GM21723 (cell line): ENCODE measurements at regions not wholly inside any gene's neighbourhood (a gene's known extent, or its start where the extent isn't known, plus 50 kb on each side); places are given as distances from the start of the nearest gene placed in this dataset.

Experiments used
- ATAC-seq: cut with Tn5 transposase; IDR thresholded peaks from one replicate; pipeline ENCODE4 v1.9.1; 2021; ENCODE audit warnings: mild to moderate bottlenecking, moderate library complexity; ENCODE audit not compliant: unreplicated experiment

DNA sequence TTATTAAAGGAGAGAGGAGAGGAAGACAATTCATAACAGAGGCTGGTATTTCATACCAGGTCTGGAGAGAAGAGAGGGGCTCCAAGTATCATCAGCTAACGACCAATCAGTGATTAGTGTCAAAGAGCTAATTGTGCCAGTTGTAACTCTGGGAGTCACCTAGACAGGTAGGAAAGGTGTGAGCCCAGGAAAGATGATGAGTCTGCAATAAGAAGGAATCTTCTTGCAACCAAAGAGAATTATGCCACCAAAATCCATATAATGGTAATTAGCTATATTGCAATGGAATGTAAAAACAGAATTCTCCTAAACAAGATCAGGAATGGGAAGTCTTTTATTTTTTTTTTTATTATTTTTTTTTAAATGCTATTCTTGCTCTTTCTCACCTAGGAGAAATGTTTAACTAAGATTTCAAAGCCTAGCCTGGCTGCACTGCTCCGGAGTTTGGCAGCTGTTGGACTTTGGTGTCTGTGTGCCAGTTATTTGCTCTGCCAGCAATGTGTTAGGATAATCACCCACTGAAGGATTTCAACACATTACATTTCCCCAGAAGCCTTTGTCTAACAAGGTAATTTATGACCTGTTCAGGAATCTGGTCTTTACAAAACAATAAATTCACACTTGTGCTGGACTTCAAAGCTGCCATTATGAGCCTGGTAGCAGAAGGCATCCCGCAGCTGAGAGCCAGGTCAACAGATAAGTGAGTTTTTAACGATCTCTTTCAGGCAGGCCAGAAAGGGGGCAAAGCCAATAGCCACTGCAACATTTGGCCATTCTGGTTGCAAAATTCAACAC is 89.4 kb downstream of the FOXB1 start:
- ATAC-seq: no peak

DNA sequence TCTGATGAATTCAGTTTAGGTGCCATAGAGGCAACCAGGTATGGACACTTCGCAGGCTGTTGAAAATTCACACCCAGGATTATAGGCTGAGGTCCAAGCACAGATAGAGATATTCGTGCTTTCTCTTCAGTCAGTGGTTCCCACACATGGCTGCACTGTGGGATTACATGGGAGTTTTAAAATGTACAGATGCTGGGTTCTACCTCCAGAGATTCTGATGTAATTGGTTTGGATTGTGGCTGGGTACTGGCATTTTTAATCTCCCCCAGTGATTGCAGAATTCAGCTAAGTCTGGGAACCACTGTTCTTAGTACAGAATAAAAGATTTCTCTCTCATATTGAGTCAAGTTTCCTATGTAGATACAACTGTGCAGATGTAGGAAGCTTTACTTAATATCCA is 91.6 kb downstream of the FOXB1 start:
- ATAC-seq: no peak

DNA sequence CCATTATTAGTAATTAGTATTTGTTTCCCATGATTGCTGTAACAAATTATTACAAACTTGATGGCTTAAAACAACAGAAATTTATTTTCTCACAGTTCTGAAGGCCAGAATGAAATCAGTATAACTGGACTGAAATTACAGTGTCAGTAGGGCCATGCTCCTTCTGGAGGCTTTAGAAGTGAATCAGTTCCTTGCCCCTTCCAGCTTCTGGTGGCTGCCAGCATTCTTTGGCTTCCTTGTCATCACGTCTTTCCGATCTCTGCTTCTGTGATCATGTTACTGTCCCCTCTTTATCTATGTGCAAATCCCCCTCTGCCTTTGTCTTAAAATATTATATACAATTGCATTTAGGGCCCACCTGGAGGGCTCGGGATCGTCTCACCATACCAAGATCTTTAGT is 92.0 kb downstream of the FOXB1 start:
- ATAC-seq: no peak

DNA sequence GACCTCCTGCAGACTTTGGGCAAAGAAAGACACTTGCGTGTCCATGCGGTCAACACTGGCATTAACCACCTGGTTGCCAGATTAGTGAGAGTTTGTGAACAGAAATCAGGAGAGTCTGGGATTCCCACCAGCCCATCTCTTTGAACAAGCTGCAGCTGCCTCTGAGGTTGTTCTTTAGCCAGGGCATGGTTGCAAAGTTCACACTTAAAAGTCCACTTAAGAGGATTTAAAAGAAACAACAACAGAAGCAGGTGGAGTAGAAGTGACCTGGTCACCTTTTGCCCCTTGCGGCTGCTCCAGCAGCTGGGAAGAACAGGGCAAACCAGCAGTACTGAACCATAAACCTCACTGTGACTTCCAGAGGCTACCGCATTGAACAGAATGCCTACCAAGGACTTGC is 97.3 kb downstream of the FOXB1 start:
- ATAC-seq: no peak

- ATAC-seq: no peak
These were observed 98.6 kb downstream of the FOXB1 start for GRCh38 chr15:60102748-60103147.

DNA sequence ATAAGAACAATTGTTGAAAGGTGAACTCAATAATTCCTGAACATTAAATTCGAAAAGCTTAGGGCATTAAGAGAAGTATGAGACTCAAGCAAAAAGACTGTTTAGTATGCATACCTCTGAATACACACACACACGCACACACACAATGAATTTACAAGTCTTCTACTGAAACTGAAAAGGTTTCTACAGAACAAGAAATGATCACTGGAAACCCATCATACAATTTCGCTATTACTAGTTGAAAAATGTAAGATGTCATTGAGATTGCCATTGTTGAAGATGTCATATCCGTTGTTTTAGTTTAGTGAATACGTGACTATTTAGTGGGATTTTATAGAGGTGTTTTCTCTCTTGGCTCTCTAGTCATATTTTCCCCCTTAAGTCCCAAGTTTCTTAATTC is 106.8 kb downstream of the FOXB1 start:
- ATAC-seq: no peak

DNA sequence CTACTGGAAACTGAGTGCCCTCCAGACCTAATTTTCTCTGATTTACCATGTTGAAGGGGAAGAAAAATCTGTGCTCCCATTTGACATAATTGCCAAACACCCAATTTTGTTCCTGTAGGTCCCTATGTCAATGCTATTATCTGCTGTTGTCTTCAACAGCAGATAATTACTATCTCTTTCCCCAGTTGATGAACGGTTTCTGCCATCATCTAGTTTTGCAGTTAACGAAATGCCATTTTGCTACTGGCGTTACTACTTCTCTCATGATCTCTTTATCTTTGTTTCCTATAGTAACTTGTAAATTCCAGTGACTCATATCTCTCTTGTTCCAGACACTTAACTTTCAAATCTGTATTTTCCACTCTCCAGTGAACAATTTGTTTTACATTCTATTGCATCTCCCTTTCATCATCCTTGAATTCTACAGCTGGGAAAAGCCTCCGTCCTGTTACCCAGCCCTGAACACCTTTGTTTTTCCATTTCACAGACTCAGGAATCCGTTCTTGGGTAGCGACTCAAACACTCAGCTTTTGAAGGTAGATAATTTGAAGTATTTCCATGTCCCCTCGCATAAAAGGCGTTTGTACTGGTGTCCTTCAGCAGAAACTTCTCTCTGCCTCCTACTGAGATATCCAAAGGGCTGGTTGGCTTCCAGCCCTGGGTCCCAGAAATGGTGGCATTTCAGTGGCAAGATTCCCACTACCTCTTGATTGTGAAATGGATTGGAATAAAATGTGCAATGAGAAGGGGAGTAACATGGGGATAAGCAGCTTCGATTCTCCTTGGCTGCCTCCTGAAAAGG is 111.7 kb downstream of the FOXB1 start:
- ATAC-seq: no peak

DNA sequence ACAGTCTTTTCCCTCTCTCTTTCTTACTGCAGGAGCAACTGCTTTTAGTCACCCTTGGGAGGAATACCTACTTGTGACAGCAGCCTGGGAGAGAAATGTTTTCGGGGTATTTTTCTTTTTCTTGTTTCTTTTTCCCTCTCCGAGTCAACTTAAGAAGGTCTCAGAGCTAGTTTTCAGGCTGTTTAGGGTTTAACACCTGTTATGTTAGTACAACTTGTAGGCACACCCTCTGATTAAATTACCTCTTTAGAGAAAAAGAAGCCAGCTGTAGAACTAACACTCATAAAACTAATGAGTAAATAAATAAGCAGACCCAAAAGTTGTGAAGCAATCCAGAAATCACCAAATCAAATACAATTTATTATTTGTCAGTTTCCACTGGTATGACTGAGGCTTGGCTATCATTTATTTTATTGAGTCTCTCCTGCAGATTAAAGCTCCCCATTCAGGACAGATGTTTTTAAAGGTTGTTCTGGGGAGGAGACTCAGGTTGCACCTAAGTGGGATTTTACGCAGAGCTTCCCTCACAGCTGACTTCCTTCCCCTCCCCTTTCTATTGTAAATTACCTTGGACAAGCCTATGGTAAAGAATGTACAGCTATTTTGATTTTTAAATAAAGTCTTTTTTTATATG is 112.5 kb downstream of the FOXB1 start:
- no peak for ATAC-seq

DNA sequence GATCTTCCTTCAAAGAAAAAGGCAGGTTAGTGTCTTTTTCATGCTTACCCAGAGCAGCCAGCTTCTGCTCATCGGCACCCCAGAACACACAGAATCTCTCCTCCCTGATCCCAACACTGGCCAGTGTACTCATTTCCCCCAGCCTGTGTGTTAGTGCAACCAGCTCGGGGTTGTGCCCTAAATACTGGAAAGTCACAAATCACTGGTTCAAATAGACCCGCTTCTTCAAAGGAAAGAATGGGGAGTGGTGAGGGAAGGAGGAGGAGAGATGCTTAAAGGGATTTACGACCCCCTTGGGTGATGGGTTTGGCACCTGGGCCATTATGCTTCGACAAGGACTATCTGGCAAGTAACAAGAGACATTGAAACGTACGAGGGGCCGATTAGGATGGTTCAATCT is 114.0 kb downstream of the FOXB1 start:
- ATAC-seq: no peak

GRCh38 chr15:60118626-60119025 is 114.5 kb downstream of the FOXB1 start:
- no peak for ATAC-seq

DNA sequence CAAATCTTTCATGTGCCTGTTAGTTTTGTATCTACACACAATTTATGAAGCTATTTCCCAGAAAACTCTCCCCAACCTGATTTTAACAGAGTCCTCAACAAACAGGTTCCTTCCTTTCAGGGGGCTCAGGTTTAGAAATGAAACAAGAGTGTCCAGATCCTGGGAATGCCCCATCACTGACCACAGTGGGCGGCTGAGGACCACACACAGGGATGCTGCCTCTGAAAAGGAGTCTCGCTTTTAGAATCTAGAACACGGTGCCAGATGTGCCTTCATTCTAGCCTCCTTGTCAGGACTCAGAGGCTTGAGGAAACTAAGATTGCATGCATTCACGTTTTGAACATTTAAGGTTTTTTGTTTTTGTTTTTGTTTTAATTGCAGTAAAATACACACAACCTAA is 115.0 kb downstream of the FOXB1 start:
- no peak for ATAC-seq

GRCh38 chr15:60120100-60120499 is 116.0 kb downstream of the FOXB1 start:
- ATAC-seq: no peak

DNA sequence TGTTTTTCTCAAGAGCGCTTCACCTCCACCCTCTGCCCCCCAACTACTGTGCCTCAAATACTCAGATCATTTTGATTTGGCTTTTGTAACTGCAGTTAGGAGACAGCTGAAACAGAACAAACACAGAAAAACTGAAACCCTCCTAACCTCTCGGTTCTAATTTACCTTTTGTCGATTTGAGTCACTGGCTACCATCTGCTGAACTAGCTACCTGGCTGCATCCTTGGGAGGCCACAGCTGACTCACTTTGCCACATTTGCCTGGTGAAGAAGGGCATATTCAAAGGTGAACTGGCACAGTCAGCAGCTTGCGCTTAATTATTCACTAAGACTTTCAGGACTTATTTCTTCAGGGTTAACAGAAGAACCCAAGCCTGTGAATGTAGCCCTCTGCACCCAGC is 117.7 kb downstream of the FOXB1 start:
- ATAC-seq: no peak

- ATAC-seq: no peak
These were observed 118.6 kb downstream of the FOXB1 start for GRCh38 chr15:60122691-60123090.

DNA sequence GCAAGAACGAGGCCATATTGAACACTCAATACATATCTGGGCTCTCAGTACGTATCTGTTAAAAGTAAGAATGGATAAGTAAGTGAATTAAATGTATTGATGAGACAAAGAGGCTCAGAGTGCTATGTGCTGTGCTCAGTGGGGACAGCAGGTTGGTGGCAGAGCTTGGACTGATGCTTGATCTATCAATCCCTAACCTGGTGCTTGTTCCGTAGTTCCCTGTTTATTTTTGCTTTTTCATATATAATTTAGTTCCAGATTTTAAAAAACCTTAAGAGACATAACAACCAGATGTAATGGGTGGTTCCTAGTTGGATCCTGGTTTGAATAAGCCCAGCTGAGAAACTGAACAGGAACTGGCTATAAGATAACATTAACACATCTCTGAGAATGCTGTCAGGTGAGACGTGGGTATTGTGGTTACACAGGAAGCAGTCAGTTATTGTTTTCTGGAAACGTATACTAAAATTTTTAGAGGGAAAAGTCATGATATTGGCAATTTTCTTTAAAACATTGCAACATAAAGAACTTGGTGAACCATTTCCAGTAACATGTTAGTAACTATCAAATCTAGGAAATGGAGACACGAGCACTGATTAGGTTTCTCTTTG is 120.5 kb downstream of the FOXB1 start:
- ATAC-seq: no peak

DNA sequence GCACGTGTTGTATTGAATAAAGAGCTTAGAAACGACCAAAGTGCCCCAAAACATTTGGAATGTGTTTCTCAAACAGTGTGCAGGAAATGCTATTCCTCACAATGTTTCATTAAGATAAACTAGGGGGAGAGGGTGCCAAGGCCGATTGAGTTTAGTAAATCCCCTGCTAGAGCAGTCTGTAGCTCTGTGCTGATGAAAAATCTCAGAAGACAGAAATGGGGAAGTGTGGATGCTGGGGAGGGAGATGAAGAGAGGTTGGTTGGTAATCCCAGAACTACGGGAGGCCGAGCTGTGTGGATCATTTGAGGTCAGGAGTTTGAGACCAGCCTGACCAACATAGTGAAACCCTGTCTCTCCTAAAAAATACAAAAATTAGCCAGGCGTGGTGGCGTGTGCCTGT is 121.2 kb downstream of the FOXB1 start:
- ATAC-seq: no peak

DNA sequence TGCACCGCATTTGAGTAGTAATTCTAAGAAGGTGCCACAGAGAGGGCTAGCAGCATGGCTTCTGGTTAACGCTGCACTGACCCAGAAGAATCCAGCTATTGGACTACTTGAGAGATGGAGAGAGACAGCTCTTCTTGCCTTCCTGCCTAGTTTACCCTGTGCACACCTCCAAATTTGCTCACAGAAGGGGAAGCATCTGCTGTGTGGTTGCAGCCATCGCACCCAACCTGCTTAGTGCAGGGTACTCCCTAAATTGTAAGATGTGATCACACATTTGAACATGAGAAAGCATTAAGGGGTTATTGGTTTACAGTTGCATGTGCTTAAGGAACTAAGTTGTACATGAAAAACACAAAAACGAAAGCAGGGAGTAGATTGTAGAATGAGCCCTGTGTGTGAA is 122.1 kb downstream of the FOXB1 start:
- ATAC-seq: no peak

GRCh38 chr15:60126661-60127060 is 122.5 kb downstream of the FOXB1 start:
- ATAC-seq: no peak

GRCh38 chr15:60128000-60128376 is 123.9 kb downstream of the FOXB1 start:
- ATAC-seq: no peak

DNA sequence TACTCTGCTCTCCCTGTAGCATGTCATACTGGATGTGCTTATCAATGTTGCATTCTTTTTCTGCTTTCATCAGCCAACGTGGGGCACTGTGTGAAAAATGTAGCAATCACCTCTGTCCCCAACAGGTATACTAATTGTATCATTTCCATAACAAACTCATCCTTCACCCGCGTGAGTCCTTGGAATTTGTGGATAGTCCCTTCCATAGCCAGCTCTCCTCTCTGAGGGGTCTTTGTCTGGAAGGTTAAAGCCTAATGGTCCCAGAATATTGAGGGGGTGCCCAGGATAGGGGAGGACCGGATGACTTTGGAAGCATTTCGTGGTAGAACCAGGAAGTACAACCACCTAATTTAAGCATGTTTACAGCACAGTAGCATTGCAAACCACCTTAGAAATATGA is 124.6 kb downstream of the FOXB1 start:
- ATAC-seq: no peak

- ATAC-seq: no peak
These were observed 126.3 kb downstream of the FOXB1 start for GRCh38 chr15:60130398-60130797.

DNA sequence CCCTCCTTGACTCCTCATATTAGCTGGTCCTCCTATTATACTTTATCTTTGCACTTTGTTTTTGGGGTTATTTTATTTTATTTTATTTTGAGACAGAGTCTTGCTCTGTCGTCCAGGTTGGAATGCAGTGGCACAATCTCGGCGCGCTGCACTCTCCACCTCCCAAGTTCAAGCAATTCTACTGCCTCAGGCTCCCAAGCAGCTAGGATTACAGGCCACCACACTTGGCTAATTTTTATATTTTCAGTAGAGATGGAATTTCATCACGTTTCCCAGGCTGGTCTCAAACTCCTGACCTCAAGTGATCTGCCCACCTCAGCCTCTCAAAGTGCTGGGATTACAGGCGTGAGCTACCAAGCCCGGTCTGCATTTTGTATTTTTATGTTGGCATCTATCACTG is 126.7 kb downstream of the FOXB1 start:
- ATAC-seq: no peak
